IgD-negative memory B cell (primary cell): ENCODE measurements at regions not wholly inside any gene's neighbourhood (a gene's known extent, or its start where the extent isn't known, plus 50 kb on each side); places are given as distances from the start of the nearest gene placed in this dataset.
"Not testable (repeated sequence)": the region's sequence is repeated elsewhere in the genome, so short reads cannot be mapped to it uniquely, and the experiment has no call there.

Experiments used
- H3K27ac Mint-ChIP-seq, 3 donors: one replicate each; pipeline ENCODE4 v1.8.0; 2020 to 2022; ENCODE audit warnings: mild to moderate bottlenecking in 3 of 3, mixed read lengths in 3 of 3, moderate library complexity in 1 of 3
- H3K27me3 Mint-ChIP-seq: one replicate; pipeline ENCODE4 v1.8.0; 2021; ENCODE audit warnings: mixed read lengths
- H3K36me3 Mint-ChIP-seq: one replicate; pipeline ENCODE4 v1.8.0; 2020; ENCODE audit warnings: mild to moderate bottlenecking, mixed read lengths
- H3K4me1 Mint-ChIP-seq, 3 donors: one replicate each; pipeline ENCODE4 v1.8.0; 2020 to 2022; ENCODE audit warnings: mixed read lengths in 3 of 3, mild to moderate bottlenecking in 1 of 3
- H3K4me3 Mint-ChIP-seq, 4 donors: one replicate each; pipeline ENCODE4 v1.8.0; 2020 to 2022; ENCODE audit warnings: mild to moderate bottlenecking in 4 of 4, mixed read lengths in 4 of 4, moderate library complexity in 3 of 4
- H3K9me3 Mint-ChIP-seq, 3 donors: one replicate each; pipeline ENCODE4 v1.8.0; 2020 to 2021; ENCODE audit warnings: mixed read lengths in 3 of 3, mild to moderate bottlenecking in 1 of 3

GRCh38 chr11:97761175-97761574 lies 1259.6 kb upstream of the CNTN5 start:
- Mint-ChIP-seq H3K27ac (no peak overlapping the region), H3K9me3 (peaks cover 0 to 12% (median 3%) of the 10 kb centered on the region in 3 donors), H3K4me1 (peaks cover 0 to 2% (median 0%) of the 10 kb centered on the region in 3 donors), H3K36me3 (no peaks in the 10 kb centered on the region), H3K27me3 (no peaks in the 10 kb centered on the region), H3K4me3 (no peak overlapping the region)

GRCh38 chr11:97764193-97764592 lies 1256.6 kb upstream of the CNTN5 start:
- Mint-ChIP-seq H3K36me3 (no peaks in the 10 kb centered on the region), H3K27ac (no peak overlapping the region), H3K4me1 (peaks cover 0 to 2% (median 0%) of the 10 kb centered on the region in 3 donors), H3K4me3 (no peak overlapping the region), H3K9me3 (peaks cover 3 to 6% (median 3%) of the 10 kb centered on the region in 3 donors), H3K27me3 (no peaks in the 10 kb centered on the region)

GRCh38 chr11:97764605-97765004 lies 1256.1 kb upstream of the CNTN5 start:
- Mint-ChIP-seq H3K4me3 (no peak overlapping the region), H3K27me3 (no peaks in the 10 kb centered on the region), H3K27ac (no peak overlapping the region), H3K9me3 (peaks cover 3 to 6% (median 3%) of the 10 kb centered on the region in 3 donors), H3K36me3 (no peaks in the 10 kb centered on the region), H3K4me1 (peaks cover 0 to 2% (median 0%) of the 10 kb centered on the region in 3 donors)

GRCh38 chr11:97770570-97770969 lies 1250.2 kb upstream of the CNTN5 start:
- Mint-ChIP-seq H3K4me1 (no peaks in the 10 kb centered on the region), H3K27ac (no peak overlapping the region), H3K36me3 (no peaks in the 10 kb centered on the region), H3K27me3 (no peaks in the 10 kb centered on the region), H3K9me3 (peaks cover 0 to 3% (median under 1%) of the 10 kb centered on the region in 3 donors), H3K4me3 (no peak overlapping the region)

GRCh38 chr11:97772705-97773104 lies 1248.0 kb upstream of the CNTN5 start:
- Mint-ChIP-seq H3K36me3 (no peaks in the 10 kb centered on the region), H3K4me3 (no peak overlapping the region), H3K27me3 (no peaks in the 10 kb centered on the region), H3K27ac (no peak overlapping the region), H3K4me1 (no peaks in the 10 kb centered on the region), H3K9me3 (peaks cover 0 to 3% (median 1%) of the 10 kb centered on the region in 3 donors)

- not testable (repeated sequence) for H3K36me3 Mint-ChIP-seq, H3K27me3 Mint-ChIP-seq, H3K27ac Mint-ChIP-seq, H3K4me1 Mint-ChIP-seq, H3K4me3 Mint-ChIP-seq
- peaks cover 8 to 20% (median 18%) of the 10 kb centered on the region in 3 donors for H3K9me3 Mint-ChIP-seq
Observed at GRCh38 chr11:97784388-97784787, 1236.4 kb upstream of the CNTN5 start.

GRCh38 chr11:97786961-97787360 lies 1233.8 kb upstream of the CNTN5 start:
- H3K4me3 Mint-ChIP-seq = no peak overlapping the region
- peaks cover 0 to 1% (median 0%) of the 10 kb centered on the region in 3 donors for H3K4me1 Mint-ChIP-seq
- no peaks in the 10 kb centered on the region for H3K27me3 Mint-ChIP-seq
- H3K36me3 Mint-ChIP-seq = no peaks in the 10 kb centered on the region
- peaks cover 8 to 18% (median 16%) of the 10 kb centered on the region in 3 donors for H3K9me3 Mint-ChIP-seq
- H3K27ac Mint-ChIP-seq = no peak overlapping the region

- no peaks in the 10 kb centered on the region for H3K27me3 Mint-ChIP-seq
- H3K27ac Mint-ChIP-seq = no peak overlapping the region
- peaks cover 0 to 7% (median 5%) of the 10 kb centered on the region in 3 donors for H3K9me3 Mint-ChIP-seq
- no peak overlapping the region for H3K4me3 Mint-ChIP-seq
- peaks cover 0 to 1% (median 0%) of the 10 kb centered on the region in 3 donors for H3K4me1 Mint-ChIP-seq
- H3K36me3 Mint-ChIP-seq = peaks cover 3% of the 10 kb centered on the region
Observed at GRCh38 chr11:97794876-97795275, 1225.9 kb upstream of the CNTN5 start.

- Mint-ChIP-seq H3K9me3 (peaks cover 0 to 7% (median 0%) of the 10 kb centered on the region in 3 donors), H3K4me1 (peaks cover 0 to 1% (median 0%) of the 10 kb centered on the region in 3 donors), H3K27ac (no peak overlapping the region), H3K4me3 (no peak overlapping the region), H3K36me3 (no peaks in the 10 kb centered on the region), H3K27me3 (no peaks in the 10 kb centered on the region)
Observed at GRCh38 chr11:97800891-97801290, 1219.9 kb upstream of the CNTN5 start.

GRCh38 chr11:97814325-97814959 lies 1206.3 kb upstream of the CNTN5 start:
- H3K36me3 Mint-ChIP-seq = no peaks in the 10 kb centered on the region
- H3K9me3 Mint-ChIP-seq = peaks cover 6 to 13% (median 8%) of the 10 kb centered on the region in 3 donors
- H3K27me3 Mint-ChIP-seq = no peaks in the 10 kb centered on the region
- H3K27ac Mint-ChIP-seq = no peak overlapping the region
- H3K4me3 Mint-ChIP-seq = no peak overlapping the region
- H3K4me1 Mint-ChIP-seq = no peaks in the 10 kb centered on the region

GRCh38 chr11:97815667-97816066 lies 1205.1 kb upstream of the CNTN5 start:
- H3K27ac Mint-ChIP-seq = no peak overlapping the region
- H3K9me3 Mint-ChIP-seq = peaks cover 5 to 13% (median 8%) of the 10 kb centered on the region in 3 donors
- H3K27me3 Mint-ChIP-seq = no peaks in the 10 kb centered on the region
- no peak overlapping the region for H3K4me3 Mint-ChIP-seq
- no peaks in the 10 kb centered on the region for H3K36me3 Mint-ChIP-seq
- H3K4me1 Mint-ChIP-seq = no peaks in the 10 kb centered on the region

GRCh38 chr11:97832451-97832850 lies 1188.3 kb upstream of the CNTN5 start:
- Mint-ChIP-seq H3K9me3 (peaks cover 0 to 9% (median 5%) of the 10 kb centered on the region in 3 donors), H3K4me3 (no peak overlapping the region), H3K36me3 (no peaks in the 10 kb centered on the region), H3K27ac (no peak overlapping the region), H3K4me1 (no peaks in the 10 kb centered on the region), H3K27me3 (no peaks in the 10 kb centered on the region)

- H3K9me3 Mint-ChIP-seq = peaks cover 0 to 9% (median 2%) of the 10 kb centered on the region in 3 donors
- H3K4me3 Mint-ChIP-seq = no peak overlapping the region
- no peaks in the 10 kb centered on the region for H3K27me3 Mint-ChIP-seq
Observed at GRCh38 chr11:97833412-97833811, 1187.3 kb upstream of the CNTN5 start.

GRCh38 chr11:97844016-97844415 lies 1176.7 kb upstream of the CNTN5 start:
- H3K36me3 Mint-ChIP-seq = peaks cover 2% of the 10 kb centered on the region
- no peaks in the 10 kb centered on the region for H3K4me1 Mint-ChIP-seq
- H3K9me3 Mint-ChIP-seq = peaks cover 0 to 21% (median 4%) of the 10 kb centered on the region in 3 donors
- no peak overlapping the region for H3K27ac Mint-ChIP-seq
- H3K4me3 Mint-ChIP-seq = no peak overlapping the region
- no peaks in the 10 kb centered on the region for H3K27me3 Mint-ChIP-seq

More at GRCh38 chr11:97833412-97833811, 1187.3 kb upstream of the CNTN5 start:
- no peak overlapping the region for H3K27ac Mint-ChIP-seq
- no peaks in the 10 kb centered on the region for H3K36me3 Mint-ChIP-seq
- H3K4me1 Mint-ChIP-seq = no peaks in the 10 kb centered on the region

GRCh38 chr11:97847730-97848129 lies 1173.0 kb upstream of the CNTN5 start:
- no peaks in the 10 kb centered on the region for H3K27me3 Mint-ChIP-seq
- H3K4me1 Mint-ChIP-seq = no peaks in the 10 kb centered on the region
- no peaks in the 10 kb centered on the region for H3K36me3 Mint-ChIP-seq
- peaks cover 1 to 10% (median 4%) of the 10 kb centered on the region in 3 donors for H3K9me3 Mint-ChIP-seq
- H3K27ac Mint-ChIP-seq = no peak overlapping the region
- no peak overlapping the region for H3K4me3 Mint-ChIP-seq

- Mint-ChIP-seq H3K27ac (no peak overlapping the region), H3K4me1 (no peaks in the 10 kb centered on the region), H3K36me3 (no peaks in the 10 kb centered on the region), H3K9me3 (peaks cover 1 to 8% (median 4%) of the 10 kb centered on the region in 3 donors), H3K27me3 (no peaks in the 10 kb centered on the region), H3K4me3 (no peak overlapping the region)
Observed at GRCh38 chr11:97850701-97851100, 1170.0 kb upstream of the CNTN5 start.
